ENCODE measurements at regions not wholly inside any gene's neighbourhood (a gene's known extent, or its start where the extent isn't known, plus 50 kb on each side); places are given as distances from the start of the nearest gene placed in this dataset.
"Not testable (repeated sequence)": the region's sequence is repeated elsewhere in the genome, so short reads cannot be mapped to it uniquely, and the experiment has no call there.

DNA sequence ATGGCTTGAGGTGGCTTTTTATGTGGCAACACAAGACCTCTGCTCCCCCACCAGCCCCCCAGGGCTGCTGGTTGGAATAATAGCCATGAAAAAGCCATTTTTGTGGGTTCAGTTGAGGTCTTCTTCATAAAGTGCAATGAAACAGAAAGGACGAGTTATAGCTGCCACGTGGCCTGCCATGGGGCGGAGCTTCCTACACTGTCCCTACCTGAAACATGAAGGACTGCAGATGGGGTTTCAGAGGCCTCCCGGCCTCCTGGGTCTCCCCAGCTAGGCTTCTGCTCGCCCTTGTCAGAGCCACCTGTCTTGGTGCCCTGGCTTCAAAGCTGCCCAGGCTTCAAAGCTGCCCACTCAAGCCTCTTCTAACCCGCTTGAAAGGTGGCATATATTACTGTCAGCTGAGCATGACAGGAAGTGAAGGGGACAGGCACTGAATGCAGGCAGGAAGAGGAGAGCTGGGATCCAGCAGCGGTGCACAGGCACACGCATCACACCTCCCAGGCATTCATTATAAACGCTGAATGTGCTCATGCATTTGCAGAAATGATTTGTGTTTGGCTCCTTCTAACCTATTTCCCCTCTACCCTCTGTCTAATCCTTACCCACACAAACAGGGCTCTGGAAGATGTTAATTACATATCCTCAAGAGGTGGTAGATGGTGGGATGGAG, 245.9 kb upstream of the PODXL start:
- no peak for DNase-seq (ENCODE audit: low spot score)

DNA sequence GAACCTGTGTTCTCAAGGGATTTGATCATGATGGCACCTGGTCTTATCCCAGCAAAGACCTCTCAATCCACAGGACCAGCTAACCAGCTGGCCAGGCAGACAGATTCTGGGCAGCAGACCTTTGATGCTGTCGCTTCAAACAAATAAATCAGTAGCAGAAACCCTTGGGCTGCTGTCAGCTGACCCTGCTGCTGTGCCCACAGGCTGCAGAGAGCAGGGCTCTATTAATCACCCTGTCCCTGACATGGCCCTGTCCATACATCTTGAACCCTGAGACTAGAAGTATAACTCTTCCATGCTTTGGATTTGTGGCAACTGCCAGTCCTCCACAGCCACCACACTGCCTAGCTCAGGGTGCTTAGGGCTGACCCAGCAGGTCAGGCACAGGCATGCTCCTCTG, 244.1 kb upstream of the PODXL start:
- DNase-seq (ENCODE audit: low spot score) = no peak

DNA sequence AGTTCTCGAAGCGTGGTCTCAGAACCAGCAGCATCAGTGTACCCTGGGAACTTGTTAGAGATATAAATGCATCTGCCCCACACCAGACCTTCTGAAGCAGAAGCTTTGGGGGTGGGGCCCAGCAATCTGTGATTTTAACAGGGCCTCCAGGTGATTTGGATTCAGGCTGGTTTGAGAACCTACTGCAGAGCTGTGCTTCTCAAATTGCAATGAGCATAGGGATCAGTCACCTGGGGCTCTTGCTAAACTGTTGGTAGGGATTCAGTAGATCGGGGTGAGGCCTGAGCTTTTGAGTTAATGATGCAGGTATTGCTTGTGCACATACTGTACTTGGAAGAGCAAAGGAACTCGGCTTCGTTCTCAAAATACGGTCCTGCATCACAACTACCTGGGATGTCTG, 243.6 kb upstream of the PODXL start:
- DNase-seq (ENCODE audit: low spot score) = no peak

DNA sequence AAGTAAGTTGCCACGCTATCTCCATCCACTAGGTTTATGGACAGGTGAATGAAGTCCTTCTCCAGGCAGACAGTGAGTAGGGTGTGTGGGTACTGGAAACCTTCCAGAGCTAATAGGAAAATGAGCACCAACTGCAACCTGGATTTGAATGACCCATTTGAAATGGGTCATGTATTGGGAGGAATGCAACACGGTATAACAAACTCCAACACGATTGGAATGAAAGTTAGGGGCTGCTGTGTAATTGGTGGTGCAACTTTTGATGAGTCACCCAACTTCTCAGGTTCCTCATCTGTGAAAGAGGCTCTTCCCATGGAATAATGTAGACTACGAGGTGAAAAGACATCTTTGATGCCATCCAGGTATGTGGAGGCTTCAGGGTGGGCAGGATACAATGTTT, 241.4 kb upstream of the PODXL start:
- no peak for DNase-seq (ENCODE audit: low spot score)

DNA sequence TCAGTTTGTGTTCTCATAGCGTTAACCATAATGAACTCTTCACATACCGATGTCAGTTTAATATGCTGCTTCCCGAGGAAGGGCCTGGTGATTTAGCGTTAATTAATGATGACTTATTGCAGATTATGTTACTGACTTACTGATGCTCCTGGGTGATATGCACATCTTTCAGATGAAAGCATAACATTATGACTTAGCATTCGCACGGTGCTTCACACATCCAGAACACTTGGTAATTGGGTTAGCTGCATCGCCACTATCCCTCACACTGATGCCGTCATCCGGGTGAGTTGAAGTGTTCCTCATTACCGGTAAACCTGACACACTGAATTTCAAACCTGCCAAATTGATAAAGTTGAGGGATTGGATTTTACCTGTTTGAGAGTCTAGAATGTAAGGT, 239.0 kb upstream of the PODXL start:
- no peak for DNase-seq (ENCODE audit: low spot score)

DNA sequence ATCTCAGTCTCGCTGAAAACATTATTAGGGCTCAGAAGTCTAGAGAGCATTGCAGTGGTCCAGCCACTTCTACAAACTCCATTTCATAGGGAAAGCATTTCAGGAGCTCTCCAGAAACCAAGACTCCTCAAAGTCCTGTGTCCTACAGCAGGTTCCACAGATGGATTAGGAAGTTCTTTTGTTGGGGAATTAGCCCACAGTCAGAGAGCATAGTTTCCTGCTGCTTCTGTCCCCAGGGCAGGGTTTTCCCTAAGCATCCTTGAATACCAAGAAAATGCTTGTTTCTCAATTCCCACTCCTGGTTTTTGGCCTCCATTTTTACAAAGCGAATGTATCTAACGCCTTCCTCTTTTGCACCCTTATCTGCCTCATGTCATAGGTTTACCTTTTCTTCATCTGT, 235.9 kb upstream of the PODXL start:
- no peak for DNase-seq (ENCODE audit: low spot score)

DNA sequence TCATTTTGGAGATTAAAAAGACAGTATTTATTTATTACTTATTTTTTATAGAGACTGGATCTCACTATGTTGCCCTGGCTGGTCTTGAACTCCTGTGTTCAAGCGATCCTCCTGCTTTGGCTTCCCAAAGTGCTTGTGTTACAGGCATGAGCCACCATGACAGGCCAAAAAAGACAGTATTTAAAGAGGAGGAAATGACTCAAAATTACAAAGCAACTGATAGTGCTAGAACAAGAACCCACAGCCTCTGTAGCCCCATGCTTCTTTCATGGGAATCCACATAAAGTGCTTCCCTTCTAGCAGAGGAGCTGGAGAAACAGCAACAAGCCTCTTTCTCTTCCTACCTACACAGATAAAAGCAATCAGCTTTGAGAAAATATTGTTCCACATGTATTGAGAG, 230.7 kb upstream of the PODXL start:
- no peak for DNase-seq (ENCODE audit: low spot score)

DNA sequence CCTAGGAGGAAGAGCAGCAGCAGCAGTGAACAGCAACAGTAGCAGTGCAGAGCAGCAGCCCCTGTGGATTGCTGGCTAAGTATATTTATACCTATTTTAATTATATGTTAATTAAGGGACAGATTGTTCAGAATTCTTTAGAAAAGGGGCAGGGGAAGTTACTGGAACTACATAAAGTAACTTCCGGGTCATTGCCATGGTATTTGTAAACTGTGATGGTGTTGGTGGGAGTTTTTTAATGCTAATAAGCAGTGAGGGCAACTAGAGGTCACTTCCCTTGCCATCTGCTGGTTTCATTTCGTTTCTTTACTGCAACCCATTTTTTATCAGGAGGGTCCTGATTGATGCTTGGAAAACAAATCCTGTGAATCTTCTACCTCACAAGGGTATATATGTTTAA, 229.8 kb upstream of the PODXL start:
- no peak for DNase-seq (ENCODE audit: low spot score)

DNA sequence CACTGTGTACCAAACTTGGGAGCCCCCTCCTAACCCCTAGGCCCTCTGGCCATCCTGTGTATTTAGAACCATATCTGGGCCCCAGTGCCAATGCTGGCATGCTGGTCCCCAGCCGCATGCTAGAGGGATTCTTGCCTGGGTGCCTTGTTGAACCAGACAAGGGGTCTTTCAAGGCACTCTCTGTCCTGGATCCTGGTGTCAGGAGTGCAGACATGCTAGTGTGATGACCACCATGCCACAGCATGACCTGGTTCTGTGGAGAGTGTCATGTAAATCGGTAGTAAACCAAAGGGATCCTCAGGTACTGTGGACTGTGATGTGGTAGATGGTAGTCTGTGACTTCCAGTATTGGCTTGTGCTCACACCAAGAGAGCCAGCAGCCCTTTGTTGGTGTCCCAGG, 222.2 kb upstream of the PODXL start:
- no peak for DNase-seq (ENCODE audit: low spot score)

DNA sequence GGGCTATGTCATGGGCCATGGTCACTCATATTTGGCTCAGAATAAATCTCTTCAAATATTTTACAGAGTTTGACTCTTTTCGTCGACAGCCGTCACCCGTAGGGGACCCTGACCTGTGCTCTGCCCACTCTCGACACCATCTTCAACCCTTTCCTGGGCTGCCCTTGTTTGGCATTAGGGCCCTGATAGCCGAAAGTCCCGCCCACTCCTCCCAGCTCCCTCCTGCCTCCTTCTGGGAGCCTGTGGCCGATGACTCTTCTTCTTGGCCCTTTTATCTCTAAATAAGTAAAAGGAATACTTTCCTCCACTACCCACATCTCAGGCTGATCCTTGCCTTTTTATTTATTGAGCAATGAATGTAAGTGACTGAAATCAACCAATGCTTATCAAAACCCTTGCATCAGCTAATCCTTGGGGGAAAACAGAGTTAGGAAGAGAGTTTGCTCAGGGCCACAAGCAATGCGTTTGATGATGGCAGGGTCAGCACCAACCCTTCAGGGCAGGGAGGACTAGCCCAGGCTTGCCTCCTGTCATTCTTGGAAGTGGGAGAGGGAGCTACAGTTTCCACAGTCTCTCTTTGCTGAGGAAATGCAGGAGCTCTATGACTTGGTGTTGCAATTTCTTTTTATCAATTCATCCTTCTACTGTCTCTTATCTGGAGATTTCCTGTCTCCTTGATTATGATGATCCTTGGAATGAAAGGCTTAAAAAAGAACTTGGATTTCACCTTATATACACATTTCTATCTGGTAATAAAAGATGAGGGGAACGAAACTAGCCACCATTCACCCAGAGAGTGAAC, 218.2 kb upstream of the PODXL start:
- no peak for DNase-seq (ENCODE audit: low spot score)

DNA sequence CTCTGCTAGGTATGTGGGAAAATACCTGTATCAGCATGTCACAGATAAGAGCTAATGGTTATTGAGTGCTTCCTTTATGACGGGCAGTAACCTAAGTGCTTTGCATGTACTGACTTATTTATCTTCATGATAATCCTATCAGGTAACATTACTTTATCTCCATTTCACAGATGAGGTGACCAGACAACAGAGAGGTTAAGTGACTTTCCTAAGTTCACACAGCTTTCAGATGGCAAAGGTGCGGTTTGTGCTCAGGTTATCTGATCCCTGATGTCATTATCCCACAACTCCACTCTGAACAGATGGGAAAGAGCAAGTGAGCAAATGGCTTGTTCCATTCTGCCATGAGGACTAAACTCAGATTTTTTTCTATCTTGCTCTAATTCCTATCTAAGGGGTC, 217.0 kb upstream of the PODXL start:
- no peak for DNase-seq (ENCODE audit: low spot score)

DNA sequence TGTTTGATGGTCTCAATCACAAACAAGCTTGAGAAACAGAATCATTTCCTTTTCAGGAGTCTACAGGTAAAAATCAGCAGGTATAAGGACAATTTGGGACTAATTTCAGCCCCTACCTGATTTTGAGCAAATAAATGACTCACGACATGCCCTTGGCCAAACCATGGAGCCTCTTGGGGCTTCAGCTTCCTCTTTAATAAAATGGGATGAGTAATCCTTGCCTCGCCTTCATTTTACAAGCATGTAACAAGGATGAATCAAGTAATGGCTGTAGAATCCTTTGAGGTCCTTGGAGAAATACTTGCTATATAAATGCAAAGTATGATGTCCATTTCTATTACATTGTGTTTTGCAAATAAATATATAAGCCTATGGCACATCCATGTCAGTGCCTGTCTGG, 212.8 kb upstream of the PODXL start:
- DNase-seq (ENCODE audit: low spot score) = no peak

DNA sequence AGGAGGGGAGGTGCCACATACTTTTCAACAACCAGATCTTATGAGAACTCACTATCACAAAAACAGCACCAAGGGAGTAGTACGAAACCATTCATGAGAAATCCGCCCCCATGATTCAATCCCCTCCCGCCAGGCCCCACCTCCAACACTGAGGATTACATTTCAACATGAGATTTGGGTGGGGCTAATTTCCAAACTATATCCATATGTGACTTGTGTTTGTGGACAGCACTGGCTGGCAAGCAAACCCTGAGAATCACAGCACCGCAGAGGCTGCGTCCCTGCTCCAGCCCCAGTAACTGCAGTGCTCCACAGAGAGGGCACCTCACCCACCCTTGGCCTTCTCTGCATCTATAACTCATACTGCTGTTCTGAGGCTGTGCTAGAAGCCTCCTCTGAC, 211.2 kb upstream of the PODXL start:
- DNase-seq (ENCODE audit: low spot score) = no peak

DNA sequence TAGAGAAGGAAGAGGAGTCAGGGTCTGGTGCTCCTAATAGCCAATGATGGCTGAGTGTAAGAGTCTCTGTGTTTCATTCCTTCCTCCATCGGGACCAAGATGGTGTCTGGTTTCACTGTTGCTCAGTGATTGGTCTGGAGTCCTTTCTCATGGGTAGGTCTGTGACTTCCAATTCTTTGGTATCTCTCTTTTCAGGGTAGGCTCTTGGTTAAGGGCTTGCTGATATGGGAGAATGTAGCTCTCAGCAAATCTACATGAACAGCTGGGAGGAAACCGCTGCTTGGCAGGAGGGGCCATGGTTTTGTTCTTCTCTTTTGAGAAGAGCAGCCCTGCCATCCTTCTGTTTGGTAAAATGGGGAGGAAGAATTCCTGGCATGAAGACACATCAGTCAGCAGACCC, 209.1 kb upstream of the PODXL start:
- no peak for DNase-seq (ENCODE audit: low spot score)

DNA sequence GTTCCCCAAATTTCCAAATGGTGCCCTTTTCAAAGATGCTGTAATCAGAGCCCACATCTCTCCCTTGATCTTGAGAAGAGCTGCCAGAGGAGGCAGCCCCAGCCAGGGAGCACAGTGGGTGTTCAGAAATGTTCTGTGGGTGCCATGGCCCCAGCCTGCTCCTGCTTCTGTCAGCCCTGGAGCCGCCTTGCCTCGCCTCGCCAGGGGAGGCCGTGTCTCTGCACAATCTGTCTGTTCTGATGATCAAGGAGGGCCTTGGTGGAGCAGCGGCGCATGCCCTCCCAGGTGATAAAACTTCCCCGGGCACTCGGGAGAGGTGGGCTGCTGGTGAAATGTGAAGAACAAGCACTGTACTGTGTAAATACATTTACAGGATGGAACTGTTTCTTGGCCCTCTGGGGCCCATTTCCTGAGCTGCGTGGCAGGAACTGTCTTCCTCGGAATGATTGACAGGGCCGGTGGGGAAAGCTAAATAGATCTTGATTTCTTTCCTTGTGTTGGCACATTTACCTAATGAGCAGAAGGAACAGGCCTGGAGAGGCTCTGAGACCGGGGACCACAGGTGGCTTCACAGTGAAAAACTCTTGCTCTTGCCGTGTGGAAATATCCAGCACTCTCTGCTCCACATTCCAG, 207.8 kb upstream of the PODXL start:
- DNase-seq (ENCODE audit: low spot score) = no peak

DNA sequence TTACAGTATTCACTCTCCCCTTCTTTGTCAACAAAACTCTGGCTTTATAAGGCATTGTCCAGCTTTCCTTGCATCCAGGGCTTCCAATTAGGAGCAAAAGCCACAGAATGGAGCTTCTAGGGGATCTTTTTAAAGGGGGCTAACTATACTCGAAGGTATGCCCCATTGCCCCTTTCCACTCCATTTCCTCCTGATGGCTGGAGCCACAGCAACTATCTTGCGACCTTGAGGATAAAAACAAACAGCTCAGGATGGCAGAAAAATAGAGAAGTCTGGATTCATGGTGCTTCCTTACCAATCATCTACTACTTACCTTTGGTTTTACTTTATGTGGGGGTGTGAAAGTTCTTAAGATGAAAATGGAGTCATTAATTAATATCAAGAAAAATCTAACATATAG, 206.3 kb upstream of the PODXL start:
- no peak for DNase-seq (ENCODE audit: low spot score)

DNA sequence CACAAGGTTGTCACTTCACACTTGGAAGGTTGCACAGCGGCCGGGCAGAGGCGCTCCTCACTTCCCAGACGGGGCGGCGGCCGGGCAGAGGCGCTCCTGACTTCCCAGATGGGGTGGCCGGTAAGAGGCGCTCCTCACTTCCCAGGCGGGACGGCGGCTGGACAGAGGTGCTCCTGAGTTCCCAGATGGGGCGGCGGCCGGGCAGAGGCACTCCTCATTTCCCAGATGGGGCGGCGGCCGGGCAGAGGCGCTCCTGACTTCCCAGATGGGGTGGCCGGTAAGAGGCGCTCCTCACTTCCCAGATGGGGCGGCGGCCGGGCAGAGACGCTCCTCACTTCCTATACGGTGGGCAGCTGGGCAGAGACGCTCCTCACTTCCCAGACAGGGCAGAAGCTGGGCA, 199.4 kb upstream of the PODXL start:
- not testable (repeated sequence) for DNase-seq (ENCODE audit: low spot score)

DNA sequence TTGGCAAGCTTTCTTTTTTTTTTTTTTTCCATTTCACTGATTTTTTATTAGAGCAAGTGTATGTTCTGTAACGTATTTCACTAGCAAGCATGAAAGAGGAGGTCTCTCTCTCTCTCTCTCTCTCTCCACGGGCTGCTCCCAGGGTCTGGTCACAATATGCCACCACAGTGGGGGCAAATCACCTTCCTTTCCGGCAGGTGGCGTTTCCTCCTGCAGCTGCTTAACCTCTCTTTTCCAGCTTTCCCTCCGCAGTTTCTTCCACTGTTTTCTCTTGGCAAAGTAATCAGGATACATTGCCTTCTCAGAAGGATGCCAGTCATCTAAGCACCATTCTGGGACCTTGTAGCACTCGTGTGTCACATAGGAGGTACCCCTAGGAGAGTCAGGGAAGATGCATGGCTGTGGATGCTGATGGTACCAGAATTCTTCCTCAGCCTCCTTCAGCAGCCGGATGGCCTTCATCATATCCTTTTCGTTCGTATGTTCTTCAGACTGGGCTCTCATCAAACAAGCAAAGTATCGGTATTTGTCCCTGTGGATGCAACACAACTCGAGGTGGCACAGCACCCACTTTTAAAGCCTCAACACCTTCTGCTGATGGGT, 197.3 kb upstream of the PODXL start:
- DNase-seq (ENCODE audit: low spot score) = peak; percentile 56

DNA sequence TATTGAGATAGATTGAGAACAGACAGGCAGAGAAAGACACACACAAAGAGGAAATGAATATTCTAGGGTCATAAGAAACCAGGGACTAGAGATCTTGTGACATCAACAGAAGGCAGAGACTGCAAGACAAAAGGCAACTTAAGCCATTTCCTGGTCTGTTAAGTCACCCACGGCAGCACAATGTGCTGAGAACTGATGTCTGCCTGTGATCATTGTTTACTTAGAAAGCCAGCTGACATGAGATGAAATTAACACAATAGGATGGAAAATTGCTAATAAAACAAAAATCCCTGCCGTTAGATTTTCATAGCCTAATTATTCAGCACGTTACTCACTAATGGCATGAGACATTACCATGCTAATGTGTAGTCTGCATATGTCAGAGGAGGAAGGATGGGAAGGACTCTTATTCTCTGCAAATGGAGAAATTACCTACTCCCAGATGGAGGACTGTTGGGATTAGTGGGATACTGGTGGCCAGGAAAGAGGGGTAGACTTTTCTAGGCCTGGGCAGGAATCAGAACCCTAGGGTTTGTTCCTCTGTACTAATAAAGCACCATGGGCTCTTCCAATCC, 191.3 kb upstream of the PODXL start:
- no peak for DNase-seq (ENCODE audit: low spot score)

DNA sequence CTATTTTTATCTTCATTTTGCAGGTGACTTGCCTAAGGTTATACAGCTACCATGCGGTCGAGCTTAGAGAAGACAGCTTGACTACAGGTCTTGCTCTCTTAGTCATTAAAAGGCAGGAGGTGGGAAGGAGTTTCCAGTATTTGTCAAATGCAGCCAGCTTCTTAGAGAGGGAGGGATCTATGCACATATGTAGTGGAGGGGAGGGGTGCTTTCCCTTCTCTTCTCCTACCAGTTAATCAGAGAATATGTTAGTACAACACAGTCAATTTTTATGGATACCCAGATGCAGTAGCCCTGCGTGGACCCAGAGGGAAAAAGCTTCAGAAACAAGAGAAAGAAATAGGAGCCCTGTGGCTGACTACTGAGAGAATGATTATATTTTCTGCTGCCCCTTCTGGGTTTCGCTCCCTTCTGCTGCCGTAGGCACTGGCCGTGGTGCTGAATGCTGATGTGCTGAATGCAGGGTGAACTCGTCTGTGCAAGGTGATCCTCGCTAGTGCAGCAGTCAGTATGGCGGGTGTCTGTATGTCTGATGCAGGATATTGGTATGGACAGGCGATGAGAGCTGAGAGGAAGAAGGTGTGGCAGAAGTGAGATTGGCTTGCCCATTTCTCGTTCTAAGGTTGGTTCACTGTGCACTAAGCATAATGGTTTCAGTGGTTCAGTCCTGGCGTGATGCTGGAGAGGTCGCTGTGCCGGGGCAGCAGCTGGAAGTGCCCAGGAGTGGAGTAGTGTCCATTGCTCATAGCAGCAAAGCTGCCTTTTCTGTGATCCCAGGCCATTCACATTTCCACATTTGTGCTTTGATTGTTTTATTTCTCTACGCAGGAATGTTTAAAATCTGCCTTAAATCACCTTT, 189.2 kb upstream of the PODXL start:
- peak; percentile 75 for DNase-seq (ENCODE audit: low spot score)

DNA sequence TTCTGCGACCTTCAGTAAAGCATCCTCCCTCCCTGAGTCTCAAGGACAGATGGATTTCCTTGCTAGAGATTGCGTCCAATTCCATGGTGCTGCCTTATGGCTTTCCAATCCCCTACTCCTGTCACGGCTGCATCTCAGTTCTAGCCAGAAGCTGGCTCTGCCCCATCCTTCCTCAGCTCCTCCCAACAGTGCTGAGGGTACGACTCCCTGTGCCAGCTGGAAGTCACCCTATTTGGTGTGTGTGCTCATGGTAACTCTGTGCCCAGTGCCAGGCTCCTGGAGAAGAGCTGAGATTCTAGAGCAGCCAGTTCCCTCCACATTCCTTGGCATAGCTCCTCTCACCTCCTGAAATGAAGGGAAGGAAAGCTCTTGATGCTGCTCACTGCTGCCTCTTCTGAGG, 185.0 kb upstream of the PODXL start:
- DNase-seq (ENCODE audit: low spot score) = no peak

All from ecto neural progenitor cell (in vitro differentiated cells).